ENCODE measurements at regions not wholly inside any gene's neighbourhood (a gene's known extent, or its start where the extent isn't known, plus 50 kb on each side); places are given as distances from the start of the nearest gene placed in this dataset.

- H3K36me3 Mint-ChIP-seq: no peaks in the 10 kb centered on the region
- no peaks in the 10 kb centered on the region for H3K27me3 Mint-ChIP-seq
- no peak overlapping the region for H3K27ac Mint-ChIP-seq
- ATAC-seq (ENCODE audit: low read depth) (no peak), DNase-seq (no peak)
- POLR2A ChIA-PET: no interaction called here
- peaks cover 2% of the 10 kb centered on the region for H3K9me3 Mint-ChIP-seq
- no peak overlapping the region for H3K4me3 Mint-ChIP-seq
- no peaks in the 10 kb centered on the region for H3K4me1 Mint-ChIP-seq
These were observed 78.3 kb upstream of the TRIO start for GRCh38 chr5:14064841-14065240.

DNA sequence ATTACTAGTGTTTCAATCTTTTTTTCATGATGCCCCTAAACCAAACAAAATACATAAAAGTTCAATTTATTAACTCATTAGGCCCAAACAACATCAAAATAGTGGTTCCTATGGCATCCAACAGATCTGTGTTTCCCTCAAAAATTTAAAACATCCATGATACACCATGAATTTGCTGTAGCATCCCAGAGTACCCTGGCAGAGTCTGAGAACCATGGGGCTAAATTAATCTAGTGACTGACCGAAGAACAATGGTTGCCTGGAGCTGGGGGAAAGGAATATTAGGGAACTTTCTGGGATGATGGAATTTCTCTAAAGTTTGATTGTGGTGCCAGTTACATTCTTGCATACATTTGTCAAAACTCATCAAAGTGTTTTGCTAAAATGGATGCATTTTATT is 79.5 kb upstream of the TRIO start:
- peaks cover 2% of the 10 kb centered on the region for H3K9me3 Mint-ChIP-seq
- H3K4me1 Mint-ChIP-seq: no peaks in the 10 kb centered on the region
- no peak for DNase-seq
- no peak overlapping the region for H3K27ac Mint-ChIP-seq
- POLR2A ChIA-PET: no interaction called here
- H3K36me3 Mint-ChIP-seq: no peaks in the 10 kb centered on the region
- no peak overlapping the region for H3K4me3 Mint-ChIP-seq
- ATAC-seq (ENCODE audit: low read depth): no peak
- H3K27me3 Mint-ChIP-seq: no peaks in the 10 kb centered on the region

- Mint-ChIP-seq H3K27ac (no peak overlapping the region), H3K4me3 (no peak overlapping the region), H3K9me3 (peaks cover 2% of the 10 kb centered on the region), H3K4me1 (no peaks in the 10 kb centered on the region), H3K27me3 (no peaks in the 10 kb centered on the region), H3K36me3 (no peaks in the 10 kb centered on the region)
- DNase-seq (no peak), ATAC-seq (ENCODE audit: low read depth) (no peak)
- POLR2A ChIA-PET: no interaction called here
These were observed 80.0 kb upstream of the TRIO start for GRCh38 chr5:14063138-14063537.

GRCh38 chr5:14062178-14062577 is 81.0 kb upstream of the TRIO start:
- Mint-ChIP-seq H3K4me3 (no peak overlapping the region), H3K36me3 (no peaks in the 10 kb centered on the region), H3K4me1 (no peaks in the 10 kb centered on the region), H3K27ac (no peak overlapping the region), H3K27me3 (no peaks in the 10 kb centered on the region), H3K9me3 (peaks cover 2% of the 10 kb centered on the region)
- no peak for DNase-seq
- POLR2A ChIA-PET: no interaction called here
- ATAC-seq (ENCODE audit: low read depth): no peak

GRCh38 chr5:14061106-14061505 is 82.0 kb upstream of the TRIO start:
- H3K27me3 Mint-ChIP-seq: no peaks in the 10 kb centered on the region
- H3K4me3 Mint-ChIP-seq: no peak overlapping the region
- no peaks in the 10 kb centered on the region for H3K36me3 Mint-ChIP-seq
- peaks cover 3% of the 10 kb centered on the region for H3K9me3 Mint-ChIP-seq
- POLR2A ChIA-PET: no interaction called here
- DNase-seq: no peak
- no peaks in the 10 kb centered on the region for H3K4me1 Mint-ChIP-seq
- no peak overlapping the region for H3K27ac Mint-ChIP-seq
- ATAC-seq (ENCODE audit: low read depth): no peak

GRCh38 chr5:14060218-14060617 is 82.9 kb upstream of the TRIO start:
- POLR2A ChIA-PET: no interaction called here
- H3K4me3 Mint-ChIP-seq: no peak overlapping the region

GRCh38 chr5:14059810-14060209 is 83.3 kb upstream of the TRIO start:
- no peaks in the 10 kb centered on the region for H3K36me3 Mint-ChIP-seq
- H3K27ac Mint-ChIP-seq: no peak overlapping the region
- POLR2A ChIA-PET: no interaction called here
- H3K4me1 Mint-ChIP-seq: no peaks in the 10 kb centered on the region
- H3K4me3 Mint-ChIP-seq: no peak overlapping the region
- no peaks in the 10 kb centered on the region for H3K27me3 Mint-ChIP-seq
- peaks cover 4% of the 10 kb centered on the region for H3K9me3 Mint-ChIP-seq
- ATAC-seq (ENCODE audit: low read depth) (no peak), DNase-seq (no peak)

More at GRCh38 chr5:14060218-14060617, 82.9 kb upstream of the TRIO start:
- no peak for DNase-seq
- H3K36me3 Mint-ChIP-seq: no peaks in the 10 kb centered on the region
- H3K27ac Mint-ChIP-seq: no peak overlapping the region
- no peaks in the 10 kb centered on the region for H3K4me1 Mint-ChIP-seq
- H3K9me3 Mint-ChIP-seq: peaks cover 4% of the 10 kb centered on the region
- no peaks in the 10 kb centered on the region for H3K27me3 Mint-ChIP-seq
- no peak for ATAC-seq (ENCODE audit: low read depth)

DNA sequence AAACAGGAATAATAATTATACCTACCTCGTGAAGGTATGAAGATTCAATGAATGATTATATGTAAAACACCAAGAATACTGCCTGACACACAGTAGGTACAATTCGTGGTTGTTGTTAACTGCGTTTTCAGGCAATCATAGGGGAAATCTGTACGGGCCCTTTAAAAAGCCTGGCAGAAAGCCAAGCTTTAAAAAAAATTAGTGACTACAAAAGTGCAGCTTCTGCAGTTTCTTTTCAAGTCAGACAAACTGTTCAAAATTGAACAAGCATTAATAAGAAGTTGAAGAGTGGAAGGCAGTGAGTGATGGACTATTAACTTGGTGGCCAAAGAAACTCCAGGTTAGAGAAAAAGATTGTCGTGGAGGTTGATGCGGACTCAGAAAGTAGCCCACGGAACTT is 85.9 kb upstream of the TRIO start:
- no peaks in the 10 kb centered on the region for H3K4me1 Mint-ChIP-seq
- ATAC-seq (ENCODE audit: low read depth): no peak
- no peaks in the 10 kb centered on the region for H3K27me3 Mint-ChIP-seq
- peaks cover 4% of the 10 kb centered on the region for H3K9me3 Mint-ChIP-seq
- no peak for DNase-seq
- no peaks in the 10 kb centered on the region for H3K36me3 Mint-ChIP-seq
- POLR2A ChIA-PET: no interaction called here
- H3K27ac Mint-ChIP-seq: no peak overlapping the region
- H3K4me3 Mint-ChIP-seq: no peak overlapping the region

- no peak overlapping the region for H3K4me3 Mint-ChIP-seq
- no peak overlapping the region for H3K27ac Mint-ChIP-seq
- DNase-seq: no peak
- no peak for ATAC-seq (ENCODE audit: low read depth)
- H3K27me3 Mint-ChIP-seq: no peaks in the 10 kb centered on the region
- no peaks in the 10 kb centered on the region for H3K4me1 Mint-ChIP-seq
- no peaks in the 10 kb centered on the region for H3K36me3 Mint-ChIP-seq
- POLR2A ChIA-PET: no interaction called here
- peaks cover 4% of the 10 kb centered on the region for H3K9me3 Mint-ChIP-seq
These were observed 87.1 kb upstream of the TRIO start for GRCh38 chr5:14056039-14056438.

- POLR2A ChIA-PET: no interaction called here
- Mint-ChIP-seq H3K36me3 (no peaks in the 10 kb centered on the region), H3K4me3 (no peak overlapping the region), H3K9me3 (peaks cover 2% of the 10 kb centered on the region), H3K4me1 (no peaks in the 10 kb centered on the region), H3K27me3 (no peaks in the 10 kb centered on the region), H3K27ac (no peak overlapping the region)
- ATAC-seq (ENCODE audit: low read depth) (no peak), DNase-seq (no peak)
These were observed 87.9 kb upstream of the TRIO start for GRCh38 chr5:14054965-14055963.

GRCh38 chr5:14054111-14054854 is 88.9 kb upstream of the TRIO start:
- ATAC-seq (ENCODE audit: low read depth) (no peak), DNase-seq (no peak)
- POLR2A ChIA-PET: no interaction called here
- Mint-ChIP-seq H3K4me1 (no peaks in the 10 kb centered on the region), H3K27me3 (no peaks in the 10 kb centered on the region), H3K9me3 (peaks cover 2% of the 10 kb centered on the region), H3K4me3 (no peak overlapping the region), H3K27ac (no peak overlapping the region), H3K36me3 (no peaks in the 10 kb centered on the region)

DNA sequence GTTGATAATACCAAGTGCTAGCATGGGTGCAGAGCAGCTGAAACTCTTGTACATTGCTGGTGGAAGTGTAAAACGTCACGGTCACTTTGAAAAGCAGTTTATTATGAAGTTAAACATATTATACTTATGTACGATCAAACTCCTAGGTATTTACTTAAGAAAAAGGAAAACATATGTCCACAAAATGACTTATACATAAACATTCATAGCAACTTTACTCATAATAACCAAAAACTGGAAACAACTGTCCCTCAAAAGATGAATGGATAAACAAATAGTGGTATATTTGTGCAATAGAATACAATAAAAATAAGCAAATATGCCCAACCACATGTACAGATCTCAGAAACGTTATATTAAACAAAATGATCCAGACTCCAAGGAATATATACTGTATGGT is 92.3 kb upstream of the TRIO start:
- Mint-ChIP-seq H3K4me3 (no peak overlapping the region), H3K27ac (no peak overlapping the region), H3K9me3 (no peaks in the 10 kb centered on the region), H3K27me3 (no peaks in the 10 kb centered on the region), H3K36me3 (no peaks in the 10 kb centered on the region), H3K4me1 (no peaks in the 10 kb centered on the region)
- ATAC-seq (ENCODE audit: low read depth) (no peak), DNase-seq (no peak)
- POLR2A ChIA-PET: no interaction called here

- no peak overlapping the region for H3K4me3 Mint-ChIP-seq
- no peak overlapping the region for H3K27ac Mint-ChIP-seq
- H3K27me3 Mint-ChIP-seq: no peaks in the 10 kb centered on the region
- ATAC-seq (ENCODE audit: low read depth) (no peak), DNase-seq (no peak)
- POLR2A ChIA-PET: no interaction called here
- no peaks in the 10 kb centered on the region for H3K36me3 Mint-ChIP-seq
- no peaks in the 10 kb centered on the region for H3K9me3 Mint-ChIP-seq
- no peaks in the 10 kb centered on the region for H3K4me1 Mint-ChIP-seq
These were observed 94.7 kb upstream of the TRIO start for GRCh38 chr5:14048434-14048833.

Measured in activated naive CD8-positive, alpha-beta T cell treated with anti-CD3 and anti-CD28 coated beads, Interleukin-2, amount 10 ng/mL, durations not matched to agents 7 days and 5 days (primary cell).